D721Med (cell line): ENCODE measurements at regions not wholly inside any gene's neighbourhood (a gene's known extent, or its start where the extent isn't known, plus 50 kb on each side); places are given as distances from the start of the nearest gene placed in this dataset.
"Not testable (repeated sequence)": the region's sequence is repeated elsewhere in the genome, so short reads cannot be mapped to it uniquely, and the experiment has no call there.

Experiments used
- DNase-seq: peaks from one replicate; pipeline ENCODE4 v3.0.0; 2011; ENCODE audit warnings: low spot score; ENCODE audit not compliant: insufficient read length
- FAIRE-seq: peaks from 2 replicates; lab custom pipeline; 2011; peaks lifted over from hg19 to GRCh38; lab: Jason Lieb, UNC
- TF ChIP-seq, protein P1 (sequence below): IDR thresholded peaks from 2 replicates; pipeline ENCODE4 v1.5.1; 2012; ENCODE audit warnings: mild to moderate bottlenecking, control low read depth; ENCODE audit not compliant: insufficient read depth; ENCODE audit errors: missing control alignments

DNA sequence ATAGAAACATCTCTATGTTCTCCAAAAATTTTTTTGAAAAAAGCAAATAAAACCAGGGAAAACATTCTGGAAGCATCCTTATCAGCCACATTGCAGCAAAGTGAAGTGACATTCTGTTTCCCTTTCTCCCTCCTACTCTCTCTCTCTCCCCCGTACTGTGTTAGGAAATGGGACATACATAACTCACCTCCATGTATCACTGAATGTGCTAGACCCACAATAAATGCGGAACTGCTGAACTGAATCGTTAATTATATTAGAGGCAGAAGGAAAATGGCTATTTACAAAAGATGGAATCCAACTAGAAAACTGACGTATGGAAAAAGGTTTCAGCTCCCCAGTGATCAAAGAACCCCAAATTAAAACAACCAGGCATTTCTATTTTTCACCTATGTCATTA, 129.8 kb downstream of the MINAR1 start:
- FAIRE-seq (no peak), DNase-seq (no peak)
- TF ChIP-seq, protein P1, sequence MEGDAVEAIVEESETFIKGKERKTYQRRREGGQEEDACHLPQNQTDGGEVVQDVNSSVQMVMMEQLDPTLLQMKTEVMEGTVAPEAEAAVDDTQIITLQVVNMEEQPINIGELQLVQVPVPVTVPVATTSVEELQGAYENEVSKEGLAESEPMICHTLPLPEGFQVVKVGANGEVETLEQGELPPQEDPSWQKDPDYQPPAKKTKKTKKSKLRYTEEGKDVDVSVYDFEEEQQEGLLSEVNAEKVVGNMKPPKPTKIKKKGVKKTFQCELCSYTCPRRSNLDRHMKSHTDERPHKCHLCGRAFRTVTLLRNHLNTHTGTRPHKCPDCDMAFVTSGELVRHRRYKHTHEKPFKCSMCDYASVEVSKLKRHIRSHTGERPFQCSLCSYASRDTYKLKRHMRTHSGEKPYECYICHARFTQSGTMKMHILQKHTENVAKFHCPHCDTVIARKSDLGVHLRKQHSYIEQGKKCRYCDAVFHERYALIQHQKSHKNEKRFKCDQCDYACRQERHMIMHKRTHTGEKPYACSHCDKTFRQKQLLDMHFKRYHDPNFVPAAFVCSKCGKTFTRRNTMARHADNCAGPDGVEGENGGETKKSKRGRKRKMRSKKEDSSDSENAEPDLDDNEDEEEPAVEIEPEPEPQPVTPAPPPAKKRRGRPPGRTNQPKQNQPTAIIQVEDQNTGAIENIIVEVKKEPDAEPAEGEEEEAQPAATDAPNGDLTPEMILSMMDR, result no peak

DNA sequence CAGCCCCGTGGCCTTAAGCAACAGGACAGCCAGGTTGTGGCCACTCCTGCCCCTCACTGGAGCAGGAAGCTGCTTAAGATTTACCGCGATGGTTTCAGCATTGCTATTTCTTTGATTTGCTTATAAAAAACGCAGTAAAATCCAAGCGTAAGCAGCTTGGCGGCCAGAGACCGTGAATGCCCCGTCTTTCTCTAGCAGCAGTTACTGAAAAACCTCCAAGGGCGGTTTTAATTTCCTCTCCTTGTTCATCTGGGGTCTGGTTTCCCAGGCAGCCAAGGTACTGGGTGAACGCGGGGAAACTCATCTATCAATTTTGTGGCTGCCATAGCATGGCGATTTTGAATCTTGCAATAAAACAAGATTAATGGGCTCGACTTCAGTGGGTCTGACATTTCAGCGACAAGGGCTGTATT, 130.3 kb downstream of the MINAR1 start:
- no peak for DNase-seq
- no peak for FAIRE-seq
- TF ChIP-seq, protein P1, result no peak

DNA sequence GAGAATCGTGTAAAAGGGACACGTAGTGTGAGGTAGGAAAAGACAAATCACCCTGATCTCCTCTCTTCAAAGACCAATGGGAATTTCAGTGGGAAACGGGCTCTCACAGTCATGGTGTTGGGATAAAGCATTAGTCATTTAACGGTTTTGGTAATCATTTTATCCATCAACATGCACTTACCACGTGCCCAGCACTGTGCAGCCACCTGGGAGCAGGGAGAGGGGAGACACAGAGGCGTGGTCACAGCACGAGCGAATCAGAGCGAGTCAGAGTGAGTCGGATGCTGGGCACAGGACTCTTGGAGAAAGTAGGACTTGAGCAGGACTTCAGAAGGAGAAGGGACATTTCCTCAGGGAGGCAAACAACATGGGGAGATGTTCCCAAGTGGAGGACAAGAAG, 130.8 kb downstream of the MINAR1 start:
- TF ChIP-seq, protein P1, result no peak
- no peak for DNase-seq
- FAIRE-seq, result no peak

DNA sequence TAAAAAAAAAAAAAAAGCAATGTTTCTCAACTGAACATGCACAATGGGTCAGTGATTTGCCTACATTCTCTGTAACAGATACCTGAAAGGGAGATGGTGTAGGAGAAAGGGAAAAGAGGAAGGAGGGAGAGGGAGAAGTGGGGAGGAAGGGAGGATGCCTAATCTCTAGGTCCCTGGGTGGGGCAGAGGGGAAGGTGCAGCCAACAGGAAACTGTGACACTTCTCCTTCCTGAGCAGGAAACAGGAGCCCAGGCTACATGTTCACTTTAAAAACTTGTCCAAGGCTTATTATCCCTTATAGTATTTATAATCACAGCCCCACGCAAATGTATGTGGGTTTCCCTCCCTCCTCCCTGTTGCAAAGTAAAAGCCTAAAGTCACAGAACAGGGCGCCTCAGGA, 137.9 kb downstream of the MINAR1 start:
- DNase-seq (no peak), FAIRE-seq (no peak)
- TF ChIP-seq, protein P1, result no peak

DNA sequence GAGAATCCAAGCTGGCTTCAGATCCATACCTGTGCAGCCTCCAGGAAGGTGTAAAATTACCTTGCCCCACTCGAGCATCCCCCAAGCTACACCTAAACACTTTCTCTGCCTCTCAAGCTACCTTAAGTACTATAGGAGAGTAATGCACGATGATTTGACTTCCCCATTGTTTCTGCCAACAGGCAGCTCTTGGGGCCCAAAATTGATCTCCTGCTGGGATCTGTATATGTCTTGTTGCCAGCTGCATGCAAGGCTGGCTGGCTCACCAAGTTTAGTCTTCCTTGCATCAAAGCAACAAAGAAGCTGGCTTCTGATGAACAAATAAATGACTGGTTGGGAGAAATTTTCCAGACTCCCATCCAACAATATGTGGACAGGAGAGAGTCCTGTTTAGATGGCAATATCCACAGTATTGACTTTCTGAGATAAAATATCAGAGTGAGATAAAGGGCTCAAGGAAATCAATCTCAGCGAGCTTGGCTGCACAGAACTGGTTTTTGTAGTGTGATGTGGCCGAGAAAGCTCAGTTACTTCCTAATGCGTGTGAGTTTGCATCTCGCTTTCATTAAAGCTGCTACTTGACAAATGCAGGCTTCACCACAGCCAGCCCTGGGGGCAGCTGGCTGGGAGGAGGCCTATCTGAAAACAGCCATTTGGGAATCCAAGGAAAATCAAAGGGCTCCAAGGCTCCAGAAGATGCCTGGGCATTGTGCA, 140.7 kb downstream of the MINAR1 start:
- DNase-seq (no peak), FAIRE-seq (no peak)

DNA sequence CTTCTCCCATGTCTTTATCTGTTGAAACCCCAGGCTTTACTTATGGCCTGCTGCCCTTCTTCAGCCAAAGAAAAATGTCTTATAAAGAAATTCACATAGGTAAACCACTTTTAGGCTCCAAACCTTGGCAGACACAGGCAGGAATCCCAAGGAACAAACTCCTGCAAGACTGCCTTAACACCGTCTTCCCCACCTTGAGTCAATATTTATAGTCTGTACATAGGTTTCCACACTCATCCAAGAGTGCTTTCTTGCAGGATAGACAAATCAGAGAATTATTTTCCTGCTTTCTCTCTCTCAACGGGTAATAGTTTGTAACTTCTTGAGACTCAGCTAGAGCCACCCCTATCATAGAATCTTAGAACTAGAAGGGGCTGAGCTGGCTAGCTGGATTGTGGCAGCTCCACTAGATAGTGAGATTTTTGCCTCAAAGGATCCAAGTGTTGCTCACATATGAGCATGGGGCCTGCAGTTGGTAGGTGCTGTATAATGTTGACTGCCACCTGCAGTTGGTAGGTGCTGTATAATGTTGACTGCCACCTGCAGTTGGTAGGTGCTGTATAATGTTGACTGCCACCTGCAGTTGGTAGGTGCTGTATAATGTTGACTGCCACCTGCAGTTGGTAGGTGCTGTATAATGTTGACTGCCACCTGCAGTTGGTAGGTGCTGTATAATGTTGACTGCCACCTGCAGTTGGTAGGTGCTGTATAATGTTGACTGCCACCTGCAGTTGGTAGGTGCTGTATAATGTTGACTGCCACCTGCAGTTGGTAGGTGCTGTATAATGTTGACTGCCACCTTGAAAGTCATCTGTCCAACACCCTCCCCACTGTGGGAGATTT, 142.5 kb downstream of the MINAR1 start:
- not testable (repeated sequence) for DNase-seq, FAIRE-seq

More for the DNA sequence above, 140.7 kb downstream of the MINAR1 start:
- TF ChIP-seq, protein P1, result no peak

DNA sequence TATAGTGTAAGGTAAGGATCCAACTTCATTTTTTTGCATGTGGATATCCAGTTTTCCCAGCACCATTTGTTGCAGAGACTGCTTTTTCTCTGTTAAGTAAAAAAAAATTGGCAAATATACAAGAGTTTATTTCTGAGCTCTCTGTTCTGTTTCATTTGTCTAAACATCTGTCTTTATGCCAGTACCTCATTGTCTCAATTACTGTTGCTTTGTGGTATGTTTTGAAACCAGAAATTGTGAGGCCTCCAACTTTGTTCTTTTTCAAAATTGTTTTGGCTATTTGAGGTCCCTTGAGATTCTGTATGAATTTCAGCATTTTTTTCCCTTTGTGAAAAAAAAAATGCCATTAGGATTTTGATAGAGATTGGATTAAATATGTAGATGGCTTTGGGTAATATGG, 150.5 kb downstream of the MINAR1 start:
- FAIRE-seq, result no peak
- TF ChIP-seq, protein P1, result no peak
- DNase-seq, result no peak
